GM13977 (cell line): ENCODE measurements at regions not wholly inside any gene's neighbourhood (a gene's known extent, or its start where the extent isn't known, plus 50 kb on each side); places are given as distances from the start of the nearest gene placed in this dataset.

Experiments
- DNase-seq: peaks from one replicate; pipeline ENCODE4 v3.0.0; 2012; ENCODE audit warnings: low spot score
- CTCF ChIP-seq: IDR thresholded peaks from 2 replicates; pipeline ENCODE4 v1.5.1; 2012; ENCODE audit warnings: mild to moderate bottlenecking, control low read depth; ENCODE audit not compliant: insufficient read depth; ENCODE audit errors: extremely low read depth, missing control alignments
- in situ Hi-C: fragments of 300-500 bp; cut with MboI; formaldehyde crosslinking; loops from one replicate; pipeline ENCODE4 v1.12.0; 2022; ENCODE audit warnings: low sequenced_read_pairs, low pct_unique_long_range_greater_than_20kb, mixed read lengths, inconsistent platforms; ENCODE audit not compliant: unreplicated experiment

- in situ Hi-C loops: no loop called here
- TF ChIP-seq CTCF: no peak
- no peak for DNase-seq
Observed at GRCh38 chr16:87127766-87128147, 189.4 kb downstream of the C16orf95 start.

GRCh38 chr16:87129771-87130170 is 187.4 kb downstream of the C16orf95 start:
- in situ Hi-C loops: no loop called here
- DNase-seq: no peak
- TF ChIP-seq CTCF: no peak

DNA sequence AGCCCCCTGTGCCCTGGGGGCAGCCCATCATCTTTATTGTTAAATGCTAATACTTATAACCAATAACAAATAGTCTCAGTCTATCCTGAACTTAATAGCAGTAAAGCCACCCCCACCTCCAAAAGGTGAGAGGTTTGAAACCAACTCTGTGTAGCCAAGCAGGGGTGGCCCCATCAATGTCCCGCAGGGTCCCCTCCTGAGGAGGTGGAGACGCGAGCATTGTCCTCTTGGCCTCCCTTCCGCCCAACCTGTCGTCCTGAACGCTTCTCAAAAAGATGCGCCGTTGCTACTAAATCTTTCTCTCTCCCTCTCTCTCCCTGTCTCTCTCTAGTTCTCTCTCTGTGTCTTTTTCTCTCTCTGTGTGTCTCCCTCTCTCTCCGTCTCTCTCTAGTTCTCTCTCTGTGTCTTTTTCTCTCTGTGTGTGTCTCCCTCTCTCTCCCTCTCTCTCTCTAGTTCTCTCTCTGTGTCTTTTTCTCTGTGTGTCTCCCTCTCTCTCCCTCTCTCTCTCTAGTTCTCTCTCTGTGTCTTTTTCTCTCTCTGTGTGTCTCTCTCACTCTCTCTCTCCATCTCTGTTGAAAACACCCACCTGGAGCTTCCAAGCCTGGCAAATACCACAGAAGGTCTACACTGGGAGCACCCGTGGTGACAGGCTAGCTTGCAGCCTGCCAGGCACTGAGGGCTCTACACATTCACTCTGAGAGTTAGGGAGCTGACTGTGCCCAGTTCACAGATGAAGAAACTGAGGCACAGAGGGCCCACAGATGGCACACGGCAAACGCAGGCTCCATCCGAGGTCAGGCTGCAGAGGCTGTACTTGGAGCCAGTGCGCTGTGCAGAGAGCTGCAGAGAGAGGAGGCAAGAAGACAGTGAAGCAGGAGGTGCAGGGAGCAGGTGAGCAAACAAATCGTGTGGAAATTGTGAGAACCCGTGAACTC is 185.9 kb downstream of the C16orf95 start:
- no peak for TF ChIP-seq CTCF
- DNase-seq: no peak
- in situ Hi-C loops: no loop called here

- in situ Hi-C loops: no loop called here
- TF ChIP-seq CTCF: no peak
- no peak for DNase-seq
Observed at GRCh38 chr16:87131996-87132345, 185.2 kb downstream of the C16orf95 start.

GRCh38 chr16:87132361-87133014 is 184.7 kb downstream of the C16orf95 start:
- in situ Hi-C loops: no loop called here
- DNase-seq: no peak
- TF ChIP-seq CTCF: no peak

- in situ Hi-C loops: no loop called here
Observed at GRCh38 chr16:87133112-87133850, 183.9 kb downstream of the C16orf95 start.

More at GRCh38 chr16:87133112-87133850, 183.9 kb downstream of the C16orf95 start:
- no peak for DNase-seq
- no peak for TF ChIP-seq CTCF
